ENCODE measurements at regions not wholly inside any gene's neighbourhood (a gene's known extent, or its start where the extent isn't known, plus 50 kb on each side); places are given as distances from the start of the nearest gene placed in this dataset.

DNA sequence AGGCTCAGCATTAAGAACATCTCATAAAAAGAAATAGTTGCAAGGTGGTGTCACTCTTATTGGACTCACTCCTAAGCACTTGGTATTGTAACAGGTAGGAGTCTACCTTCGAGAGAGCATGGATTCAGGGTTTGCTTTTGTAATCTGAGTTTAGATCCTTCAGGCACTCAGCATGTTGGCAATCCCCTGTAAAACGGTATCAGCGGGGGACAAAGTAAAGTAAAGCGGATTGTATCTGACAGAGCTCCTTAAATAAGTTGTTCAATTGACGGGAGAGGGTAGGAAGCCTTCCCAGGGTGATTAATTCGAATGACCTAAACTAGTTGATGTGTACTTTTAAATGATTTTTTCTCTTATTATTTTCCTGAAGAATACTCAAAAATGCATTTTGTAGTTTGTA is 869.8 kb upstream of the EPHA7 start:
- no peak for DNase-seq (ENCODE audit: extremely low read depth in 1 of 11, low read depth in 9 of 11, low spot score in 4 of 11)

- DNase-seq (ENCODE audit: extremely low read depth in 1 of 11, low read depth in 9 of 11, low spot score in 4 of 11): no peak
Measured at GRCh38 chr6:94278146-94278545, 858.8 kb upstream of the EPHA7 start.

- no peak for DNase-seq (ENCODE audit: extremely low read depth in 1 of 11, low read depth in 9 of 11, low spot score in 4 of 11)
Measured at GRCh38 chr6:94272327-94272726, 853.0 kb upstream of the EPHA7 start.

- DNase-seq (ENCODE audit: extremely low read depth in 1 of 11, low read depth in 9 of 11, low spot score in 4 of 11): peak in 2 of 11 donors; percentile 2
Measured at GRCh38 chr6:94270091-94270948, 851.0 kb upstream of the EPHA7 start.

GRCh38 chr6:94269256-94269655 is 849.9 kb upstream of the EPHA7 start:
- no peak for DNase-seq (ENCODE audit: extremely low read depth in 1 of 11, low read depth in 9 of 11, low spot score in 4 of 11)

DNA sequence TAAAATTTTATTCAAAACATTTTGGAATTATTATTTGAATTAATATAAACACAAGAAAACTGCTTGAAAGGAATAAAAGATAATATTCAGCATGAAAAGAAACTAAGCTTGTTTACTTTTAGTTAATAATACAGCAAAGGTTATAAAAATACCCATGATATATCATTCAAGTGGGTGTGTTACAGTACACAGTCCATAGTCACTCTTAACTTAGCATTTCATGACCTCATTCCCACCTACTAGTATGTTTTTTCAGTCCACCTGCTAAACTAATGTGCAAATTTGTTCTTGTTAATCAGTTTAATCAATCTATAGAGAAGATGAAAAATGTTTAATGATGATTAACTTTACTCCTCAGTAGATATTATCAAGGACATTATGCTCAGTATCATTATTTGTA is 841.4 kb upstream of the EPHA7 start:
- no peak for DNase-seq (ENCODE audit: extremely low read depth in 1 of 11, low read depth in 9 of 11, low spot score in 4 of 11)

- peak in 1 of 11 donors; percentile 6 for DNase-seq (ENCODE audit: extremely low read depth in 1 of 11, low read depth in 9 of 11, low spot score in 4 of 11)
Measured at GRCh38 chr6:94254689-94255088, 835.3 kb upstream of the EPHA7 start.

GRCh38 chr6:94251878-94252277 is 832.5 kb upstream of the EPHA7 start:
- DNase-seq (ENCODE audit: extremely low read depth in 1 of 11, low read depth in 9 of 11, low spot score in 4 of 11): no peak

DNA sequence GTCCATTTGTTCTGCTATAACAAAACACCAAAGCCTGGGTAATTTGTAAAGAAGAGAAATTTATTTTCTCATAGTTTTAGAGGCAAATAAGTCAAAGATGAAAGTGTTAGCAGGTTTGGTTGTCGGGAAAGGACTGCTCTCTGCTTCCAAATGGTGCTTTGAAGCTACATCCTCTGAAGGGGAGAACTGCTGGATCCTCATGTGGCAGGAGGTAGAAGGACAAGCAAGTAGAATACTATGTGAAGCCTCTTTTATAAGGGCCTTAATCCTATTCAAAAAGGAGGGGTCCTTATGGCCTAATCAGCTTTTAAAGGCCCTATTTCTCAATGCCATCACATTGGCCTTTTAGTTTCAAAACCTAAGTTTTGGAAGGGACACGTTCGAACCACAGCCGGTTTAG is 826.0 kb upstream of the EPHA7 start:
- DNase-seq (ENCODE audit: extremely low read depth in 1 of 11, low read depth in 9 of 11, low spot score in 4 of 11): no peak

- DNase-seq (ENCODE audit: extremely low read depth in 1 of 11, low read depth in 9 of 11, low spot score in 4 of 11): no peak
Measured at GRCh38 chr6:94238868-94239267, 819.5 kb upstream of the EPHA7 start.

DNA sequence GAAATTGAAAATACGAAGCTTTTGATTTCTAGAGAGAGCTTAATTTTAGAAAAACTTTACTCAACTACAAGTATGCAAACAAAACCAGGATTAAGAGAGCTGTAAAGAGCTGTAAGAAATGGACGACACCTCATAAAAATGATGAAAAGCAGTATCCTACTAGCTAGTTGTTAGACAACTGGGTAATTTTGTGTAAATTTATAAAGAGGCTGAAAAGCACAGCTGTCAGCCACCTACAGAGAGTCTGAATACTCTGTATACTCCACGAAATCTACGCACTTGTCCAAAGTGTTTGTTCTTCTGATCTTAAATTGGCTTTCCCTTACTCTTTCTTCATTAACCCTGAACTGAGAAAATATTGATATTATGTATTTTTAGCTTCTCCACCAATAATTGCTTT is 808.4 kb upstream of the EPHA7 start:
- no peak for DNase-seq (ENCODE audit: extremely low read depth in 1 of 11, low read depth in 9 of 11, low spot score in 4 of 11)

DNA sequence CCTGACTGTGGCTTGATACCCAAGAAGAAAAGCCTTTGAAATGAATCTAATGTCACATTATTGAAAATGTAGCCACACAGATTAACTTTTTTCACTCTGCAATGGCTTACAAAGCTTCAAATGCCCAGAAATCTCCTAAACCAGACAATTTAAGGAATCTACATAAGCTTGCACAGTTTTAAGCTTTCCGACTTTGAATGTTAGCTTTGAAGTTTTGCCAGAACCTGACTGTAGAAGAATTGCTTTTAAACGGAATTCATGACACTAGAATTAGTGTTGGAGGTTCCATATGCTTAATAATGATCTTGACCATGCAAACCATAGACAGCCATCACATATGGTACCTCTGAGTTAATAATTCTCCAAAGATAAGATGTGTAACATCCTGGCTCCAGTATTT is 798.5 kb upstream of the EPHA7 start:
- DNase-seq (ENCODE audit: extremely low read depth in 1 of 11, low read depth in 9 of 11, low spot score in 4 of 11): no peak

- no peak for DNase-seq (ENCODE audit: extremely low read depth in 1 of 11, low read depth in 9 of 11, low spot score in 4 of 11)
Measured at GRCh38 chr6:94215552-94215951, 796.2 kb upstream of the EPHA7 start.

GRCh38 chr6:94213226-94213625 is 793.9 kb upstream of the EPHA7 start:
- no peak for DNase-seq (ENCODE audit: extremely low read depth in 1 of 11, low read depth in 9 of 11, low spot score in 4 of 11)

DNA sequence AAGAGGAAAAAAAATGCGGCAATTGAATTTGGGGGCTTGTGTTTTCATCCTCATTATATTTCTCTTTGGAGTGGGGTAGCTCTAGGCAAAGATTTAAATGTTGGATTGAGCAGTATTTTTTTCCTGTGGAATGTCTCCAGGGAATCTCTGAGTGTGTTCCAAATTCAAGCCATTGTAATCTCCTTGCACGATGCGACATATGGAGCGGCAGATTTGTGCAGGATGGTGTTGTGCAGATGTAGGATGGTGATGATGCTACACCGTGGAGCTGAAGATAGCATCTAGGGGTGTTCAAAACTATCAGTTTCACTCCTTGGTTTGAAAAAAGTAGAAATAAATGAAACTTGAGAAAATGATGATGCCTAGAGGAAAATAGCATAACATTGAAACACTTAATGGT is 777.5 kb upstream of the EPHA7 start:
- DNase-seq (ENCODE audit: extremely low read depth in 1 of 11, low read depth in 9 of 11, low spot score in 4 of 11): no peak

DNA sequence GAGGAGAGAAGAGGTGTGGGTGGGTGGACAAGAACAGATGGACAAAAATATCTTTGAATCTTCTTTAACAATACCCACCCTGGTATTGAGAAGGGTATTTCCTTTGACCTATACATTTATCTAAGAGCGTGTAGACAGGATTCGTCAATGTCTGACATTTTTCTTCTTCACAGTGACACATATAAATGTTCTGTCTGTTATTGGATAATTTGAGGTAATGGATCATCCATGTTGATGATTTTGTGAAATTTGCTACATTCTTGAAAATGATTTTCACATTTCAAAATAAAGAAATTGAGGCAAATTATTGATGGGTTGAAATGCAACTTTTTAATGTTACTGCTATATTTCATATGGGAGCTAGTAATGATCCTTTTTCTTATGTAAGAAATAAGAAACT is 770.7 kb upstream of the EPHA7 start:
- DNase-seq (ENCODE audit: extremely low read depth in 1 of 11, low read depth in 9 of 11, low spot score in 4 of 11): no peak

- DNase-seq (ENCODE audit: extremely low read depth in 1 of 11, low read depth in 9 of 11, low spot score in 4 of 11): no peak
Measured at GRCh38 chr6:94184666-94185464, 765.5 kb upstream of the EPHA7 start.

GRCh38 chr6:94177429-94177828 is 758.1 kb upstream of the EPHA7 start:
- no peak for DNase-seq (ENCODE audit: extremely low read depth in 1 of 11, low read depth in 9 of 11, low spot score in 4 of 11)

- DNase-seq (ENCODE audit: extremely low read depth in 1 of 11, low read depth in 9 of 11, low spot score in 4 of 11): no peak
Measured at GRCh38 chr6:94175465-94175864, 756.1 kb upstream of the EPHA7 start.

DNA sequence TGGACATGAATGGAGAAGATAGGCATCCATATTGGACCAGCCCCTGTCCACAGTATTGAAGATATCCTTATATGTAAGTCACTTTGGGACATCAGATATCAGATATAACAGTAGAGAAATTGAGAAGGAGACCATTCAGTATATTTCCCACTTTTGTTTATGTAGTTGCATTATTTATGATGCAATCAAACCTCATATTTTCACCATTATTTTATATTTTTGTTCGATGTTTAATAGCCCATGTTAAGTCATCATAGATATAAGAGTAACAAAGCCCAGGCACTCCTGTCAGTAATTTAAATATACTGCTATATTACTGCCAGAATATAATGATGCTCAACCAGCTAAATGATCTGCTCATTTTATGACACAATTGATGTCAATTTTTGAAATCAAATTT is 744.5 kb upstream of the EPHA7 start:
- DNase-seq (ENCODE audit: extremely low read depth in 1 of 11, low read depth in 9 of 11, low spot score in 4 of 11): no peak
